ENCODE measurements at regions not wholly inside any gene's neighbourhood (a gene's known extent, or its start where the extent isn't known, plus 50 kb on each side); places are given as distances from the start of the nearest gene placed in this dataset.

DNA sequence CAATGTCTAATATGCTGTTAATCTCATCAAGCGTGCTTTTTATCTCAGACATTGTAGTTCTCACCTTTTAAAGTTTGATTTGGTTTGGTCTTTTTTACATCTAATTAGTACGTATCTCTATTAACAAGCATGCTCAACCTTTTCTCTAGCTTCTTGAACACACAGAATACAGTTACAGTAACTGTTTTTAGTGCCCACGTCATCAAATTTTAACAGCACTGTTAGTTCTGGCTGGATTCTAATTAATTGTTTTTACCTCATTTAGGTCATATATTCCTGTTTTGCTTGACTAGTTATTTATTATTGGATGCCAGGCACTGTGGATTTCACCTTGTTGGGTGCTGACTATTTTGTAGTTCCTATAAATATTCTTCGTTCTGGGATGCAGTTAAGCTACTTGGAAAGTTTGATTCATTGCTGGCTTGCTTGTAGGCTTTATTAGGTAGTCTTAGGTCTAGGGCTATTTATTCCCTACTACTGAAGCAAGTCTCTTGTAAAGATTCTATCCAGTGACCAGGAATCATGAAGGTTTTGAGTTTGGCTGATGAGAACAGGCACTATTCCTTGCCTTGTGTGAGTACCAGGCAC is 263.0 kb downstream of the ETAA1 start:
- Mint-ChIP-seq H3K27ac (ENCODE audit: unreplicated experiment) (no peak overlapping the region), H3K27me3 (ENCODE audit: unreplicated experiment) (no peaks in the 10 kb centered on the region), H3K4me3 (ENCODE audit: unreplicated experiment) (no peak overlapping the region), H3K36me3 (ENCODE audit: unreplicated experiment) (no peaks in the 10 kb centered on the region), H3K9me3 (ENCODE audit: unreplicated experiment) (peaks cover 11% of the 10 kb centered on the region), H3K4me1 (ENCODE audit: unreplicated experiment) (peaks cover 2% of the 10 kb centered on the region)
- DNase-seq (ENCODE audit: extremely low spot score, unreplicated experiment): no peak
- TF ChIP-seq, protein P1, sequence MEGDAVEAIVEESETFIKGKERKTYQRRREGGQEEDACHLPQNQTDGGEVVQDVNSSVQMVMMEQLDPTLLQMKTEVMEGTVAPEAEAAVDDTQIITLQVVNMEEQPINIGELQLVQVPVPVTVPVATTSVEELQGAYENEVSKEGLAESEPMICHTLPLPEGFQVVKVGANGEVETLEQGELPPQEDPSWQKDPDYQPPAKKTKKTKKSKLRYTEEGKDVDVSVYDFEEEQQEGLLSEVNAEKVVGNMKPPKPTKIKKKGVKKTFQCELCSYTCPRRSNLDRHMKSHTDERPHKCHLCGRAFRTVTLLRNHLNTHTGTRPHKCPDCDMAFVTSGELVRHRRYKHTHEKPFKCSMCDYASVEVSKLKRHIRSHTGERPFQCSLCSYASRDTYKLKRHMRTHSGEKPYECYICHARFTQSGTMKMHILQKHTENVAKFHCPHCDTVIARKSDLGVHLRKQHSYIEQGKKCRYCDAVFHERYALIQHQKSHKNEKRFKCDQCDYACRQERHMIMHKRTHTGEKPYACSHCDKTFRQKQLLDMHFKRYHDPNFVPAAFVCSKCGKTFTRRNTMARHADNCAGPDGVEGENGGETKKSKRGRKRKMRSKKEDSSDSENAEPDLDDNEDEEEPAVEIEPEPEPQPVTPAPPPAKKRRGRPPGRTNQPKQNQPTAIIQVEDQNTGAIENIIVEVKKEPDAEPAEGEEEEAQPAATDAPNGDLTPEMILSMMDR (IDR thresholded peaks at IDR 0.05): no peak

DNA sequence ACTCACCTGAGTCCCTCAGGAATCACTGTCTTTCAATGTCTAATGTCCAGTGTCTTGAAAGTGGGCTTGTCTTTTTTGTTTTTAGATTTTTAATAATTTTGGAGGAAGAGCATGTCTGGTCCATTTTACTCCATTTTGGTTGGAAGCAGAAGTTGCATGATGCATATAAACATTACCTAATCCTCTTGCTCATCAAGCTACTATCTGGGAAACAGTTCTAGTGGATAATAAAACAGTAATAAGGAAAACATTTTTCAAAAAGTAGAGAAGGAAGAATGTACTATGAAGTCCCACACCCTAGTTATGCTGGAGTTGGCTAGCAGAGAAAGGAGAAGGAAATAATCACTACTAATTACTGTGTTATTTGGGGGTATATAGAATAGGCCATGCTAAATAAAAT is 263.7 kb downstream of the ETAA1 start:
- Mint-ChIP-seq H3K27ac (ENCODE audit: unreplicated experiment) (no peak overlapping the region), H3K27me3 (ENCODE audit: unreplicated experiment) (no peaks in the 10 kb centered on the region), H3K36me3 (ENCODE audit: unreplicated experiment) (no peaks in the 10 kb centered on the region), H3K9me3 (ENCODE audit: unreplicated experiment) (peaks cover 11% of the 10 kb centered on the region), H3K4me1 (ENCODE audit: unreplicated experiment) (peaks cover 2% of the 10 kb centered on the region), H3K4me3 (ENCODE audit: unreplicated experiment) (no peak overlapping the region)
- no peak for DNase-seq (ENCODE audit: extremely low spot score, unreplicated experiment)
- TF ChIP-seq, protein P1 (IDR thresholded peaks at IDR 0.05): no peak

DNA sequence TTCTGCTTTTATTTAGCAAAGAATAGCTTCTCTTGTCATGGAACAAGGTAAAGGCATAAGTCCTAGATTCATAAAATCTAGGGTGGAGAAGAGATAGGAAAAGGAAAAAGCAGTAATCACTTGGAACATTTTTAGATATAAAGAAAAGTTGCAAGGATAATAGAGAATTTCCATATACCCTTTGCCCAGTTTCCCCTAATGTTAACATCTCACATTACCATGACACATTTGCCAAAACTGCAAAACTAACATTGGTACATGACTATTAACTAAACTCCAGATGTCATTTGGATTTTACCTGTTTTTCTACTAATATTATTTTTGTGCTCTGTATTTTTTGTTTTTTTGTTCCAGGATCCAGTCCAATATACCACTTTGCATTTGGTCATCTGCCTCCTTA is 265.1 kb downstream of the ETAA1 start:
- Mint-ChIP-seq H3K27me3 (ENCODE audit: unreplicated experiment) (no peaks in the 10 kb centered on the region), H3K27ac (ENCODE audit: unreplicated experiment) (no peak overlapping the region), H3K9me3 (ENCODE audit: unreplicated experiment) (peaks cover 11% of the 10 kb centered on the region), H3K4me1 (ENCODE audit: unreplicated experiment) (peaks cover 5% of the 10 kb centered on the region), H3K36me3 (ENCODE audit: unreplicated experiment) (no peaks in the 10 kb centered on the region), H3K4me3 (ENCODE audit: unreplicated experiment) (no peak overlapping the region)
- DNase-seq (ENCODE audit: extremely low spot score, unreplicated experiment): no peak
- TF ChIP-seq, protein P1 (IDR thresholded peaks at IDR 0.05): no peak

DNA sequence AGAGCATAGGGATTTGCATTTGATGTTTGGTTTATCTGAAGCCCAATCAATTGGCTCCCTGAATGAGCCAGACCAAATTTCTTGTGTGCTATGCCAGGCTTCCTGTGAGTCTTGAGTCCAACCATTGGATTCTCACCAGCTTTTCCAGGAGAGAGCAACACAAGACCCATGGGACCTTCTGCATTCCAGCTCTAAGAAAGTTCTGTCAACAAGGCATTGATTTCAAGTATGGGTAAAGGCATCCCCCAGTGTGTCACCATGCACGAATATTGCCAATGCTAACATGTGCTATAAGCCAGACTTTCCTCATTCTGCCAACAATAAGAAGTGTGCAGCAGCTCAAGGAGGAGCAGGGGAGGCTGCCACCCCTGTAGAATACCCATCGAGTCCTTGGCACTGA is 266.6 kb downstream of the ETAA1 start:
- no peaks in the 10 kb centered on the region for H3K27me3 Mint-ChIP-seq (ENCODE audit: unreplicated experiment)
- H3K27ac Mint-ChIP-seq (ENCODE audit: unreplicated experiment): no peak overlapping the region
- H3K9me3 Mint-ChIP-seq (ENCODE audit: unreplicated experiment): peaks cover 11% of the 10 kb centered on the region
- TF ChIP-seq, protein P1 (IDR thresholded peaks at IDR 0.05): no peak
- H3K4me3 Mint-ChIP-seq (ENCODE audit: unreplicated experiment): no peak overlapping the region
- peaks cover 5% of the 10 kb centered on the region for H3K4me1 Mint-ChIP-seq (ENCODE audit: unreplicated experiment)
- no peak for DNase-seq (ENCODE audit: extremely low spot score, unreplicated experiment)
- H3K36me3 Mint-ChIP-seq (ENCODE audit: unreplicated experiment): no peaks in the 10 kb centered on the region

- TF ChIP-seq, protein P1 (IDR thresholded peaks at IDR 0.05): no peak
- Mint-ChIP-seq H3K4me1 (ENCODE audit: unreplicated experiment) (peaks cover 5% of the 10 kb centered on the region), H3K27me3 (ENCODE audit: unreplicated experiment) (no peaks in the 10 kb centered on the region), H3K9me3 (ENCODE audit: unreplicated experiment) (peaks cover 4% of the 10 kb centered on the region), H3K36me3 (ENCODE audit: unreplicated experiment) (no peaks in the 10 kb centered on the region), H3K4me3 (ENCODE audit: unreplicated experiment) (no peak overlapping the region), H3K27ac (ENCODE audit: unreplicated experiment) (peak overlapping the region; percentile 12)
- DNase-seq (ENCODE audit: extremely low spot score, unreplicated experiment): no peak
Measured at GRCh38 chr2:67666386-67667053, 269.4 kb downstream of the ETAA1 start.

Data from osteocyte (in vitro differentiated cells).